ENCODE measurements at regions not wholly inside any gene's neighbourhood (a gene's known extent, or its start where the extent isn't known, plus 50 kb on each side); places are given as distances from the start of the nearest gene placed in this dataset.

DNA sequence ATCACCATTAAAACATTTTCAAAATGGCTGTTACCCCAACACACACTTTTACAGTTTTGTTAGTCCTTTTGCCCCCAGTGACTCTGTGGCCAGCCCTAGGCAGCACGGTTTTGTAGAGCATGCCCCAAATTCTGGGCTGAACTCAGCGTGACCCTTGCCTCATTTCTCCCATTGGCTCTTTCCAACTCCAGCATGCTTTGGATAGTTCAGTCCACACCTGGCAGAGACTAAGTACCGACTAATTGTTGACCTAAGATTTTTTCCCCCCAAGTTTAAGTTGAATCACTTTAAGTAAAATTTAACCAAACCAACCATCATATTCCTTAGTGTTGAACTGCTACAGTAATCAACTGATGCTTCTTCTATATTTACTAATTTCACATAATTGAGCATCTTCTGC lies 62.4 kb upstream of the LRRC8B start (continued):
- TF ChIP-seq, protein P1, sequence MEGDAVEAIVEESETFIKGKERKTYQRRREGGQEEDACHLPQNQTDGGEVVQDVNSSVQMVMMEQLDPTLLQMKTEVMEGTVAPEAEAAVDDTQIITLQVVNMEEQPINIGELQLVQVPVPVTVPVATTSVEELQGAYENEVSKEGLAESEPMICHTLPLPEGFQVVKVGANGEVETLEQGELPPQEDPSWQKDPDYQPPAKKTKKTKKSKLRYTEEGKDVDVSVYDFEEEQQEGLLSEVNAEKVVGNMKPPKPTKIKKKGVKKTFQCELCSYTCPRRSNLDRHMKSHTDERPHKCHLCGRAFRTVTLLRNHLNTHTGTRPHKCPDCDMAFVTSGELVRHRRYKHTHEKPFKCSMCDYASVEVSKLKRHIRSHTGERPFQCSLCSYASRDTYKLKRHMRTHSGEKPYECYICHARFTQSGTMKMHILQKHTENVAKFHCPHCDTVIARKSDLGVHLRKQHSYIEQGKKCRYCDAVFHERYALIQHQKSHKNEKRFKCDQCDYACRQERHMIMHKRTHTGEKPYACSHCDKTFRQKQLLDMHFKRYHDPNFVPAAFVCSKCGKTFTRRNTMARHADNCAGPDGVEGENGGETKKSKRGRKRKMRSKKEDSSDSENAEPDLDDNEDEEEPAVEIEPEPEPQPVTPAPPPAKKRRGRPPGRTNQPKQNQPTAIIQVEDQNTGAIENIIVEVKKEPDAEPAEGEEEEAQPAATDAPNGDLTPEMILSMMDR (conservative IDR thresholded peaks at IDR 0.05; ENCODE audit: low read depth in 2 of 2) = no peak
- no peak for TF ChIP-seq POLR2AphosphoS5 (IDR thresholded peaks at IDR 0.05; ENCODE audit: low read depth)
- TF ChIP-seq, protein P2, sequence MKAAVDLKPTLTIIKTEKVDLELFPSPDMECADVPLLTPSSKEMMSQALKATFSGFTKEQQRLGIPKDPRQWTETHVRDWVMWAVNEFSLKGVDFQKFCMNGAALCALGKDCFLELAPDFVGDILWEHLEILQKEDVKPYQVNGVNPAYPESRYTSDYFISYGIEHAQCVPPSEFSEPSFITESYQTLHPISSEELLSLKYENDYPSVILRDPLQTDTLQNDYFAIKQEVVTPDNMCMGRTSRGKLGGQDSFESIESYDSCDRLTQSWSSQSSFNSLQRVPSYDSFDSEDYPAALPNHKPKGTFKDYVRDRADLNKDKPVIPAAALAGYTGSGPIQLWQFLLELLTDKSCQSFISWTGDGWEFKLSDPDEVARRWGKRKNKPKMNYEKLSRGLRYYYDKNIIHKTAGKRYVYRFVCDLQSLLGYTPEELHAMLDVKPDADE (IDR thresholded peaks at IDR 0.05) = no peak

DNA sequence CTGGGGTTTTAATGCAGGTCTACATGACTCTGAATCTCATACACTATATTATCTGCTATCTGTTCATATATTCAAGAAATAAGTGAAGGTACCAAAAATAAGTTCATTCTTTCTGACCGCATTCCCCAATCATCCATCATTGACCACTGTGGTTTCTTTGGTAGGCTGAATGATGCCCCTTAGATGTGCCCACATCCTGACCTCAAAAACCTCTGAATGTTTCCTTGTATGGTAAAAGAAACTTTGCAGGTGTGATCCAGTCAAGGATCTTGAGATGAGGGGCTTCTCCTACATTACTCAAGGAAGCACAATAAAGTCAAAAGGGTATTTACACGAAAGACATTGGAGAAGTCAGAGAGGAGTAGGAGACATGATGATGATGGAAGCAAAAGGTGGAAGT lies 60.6 kb upstream of the LRRC8B start:
- Mint-ChIP-seq H3K27me3 (ENCODE audit: insufficient read depth, low read depth, poor library complexity) (peaks cover 1% of the 10 kb centered on the region), H3K9me3 (no peaks in the 10 kb centered on the region), H3K4me3 (no peak overlapping the region), H3K36me3 (ENCODE audit: low read depth) (no peaks in the 10 kb centered on the region), H3K4me1 (no peaks in the 10 kb centered on the region), H3K27ac (no peak overlapping the region)
- Histone ChIP-seq H3K4me3 (no peak overlapping the region), H4K20me1 (replicated peaks; ENCODE audit: insufficient read depth) (no peaks in the 10 kb centered on the region), H3K79me2 (replicated peaks; ENCODE audit: insufficient read depth) (no peaks in the 10 kb centered on the region), H3K9me2 (ENCODE audit: insufficient read depth) (no peaks in the 10 kb centered on the region), H3K4me2 (no peak overlapping the region), H3K4me1 (ENCODE audit: insufficient read depth) (no peaks in the 10 kb centered on the region), H3K27ac (ENCODE audit: low read depth) (no peak overlapping the region), H3F3A (replicated peaks; ENCODE audit: low read depth) (no peaks in the 10 kb centered on the region), H2AFZ (no peak overlapping the region), H3K27me3 (ENCODE audit: insufficient read depth) (no peaks in the 10 kb centered on the region), H3K36me3 (ENCODE audit: insufficient read depth) (no peaks in the 10 kb centered on the region)
- DNase-seq (ENCODE audit: low spot score) (no peak), ATAC-seq (no peak)
- TF ChIP-seq ZNF331 (CRISPR knock-in tag; IDR thresholded peaks at IDR 0.05; ENCODE audit: low read depth) = no peak
- TF ChIP-seq STAT1 (IDR thresholded peaks at IDR 0.05; ENCODE audit: unreplicated experiment) = no peak
- TF ChIP-seq, protein P1 (conservative IDR thresholded peaks at IDR 0.05; ENCODE audit: low read depth in 2 of 2) = no peak
- TF ChIP-seq, protein P3, sequence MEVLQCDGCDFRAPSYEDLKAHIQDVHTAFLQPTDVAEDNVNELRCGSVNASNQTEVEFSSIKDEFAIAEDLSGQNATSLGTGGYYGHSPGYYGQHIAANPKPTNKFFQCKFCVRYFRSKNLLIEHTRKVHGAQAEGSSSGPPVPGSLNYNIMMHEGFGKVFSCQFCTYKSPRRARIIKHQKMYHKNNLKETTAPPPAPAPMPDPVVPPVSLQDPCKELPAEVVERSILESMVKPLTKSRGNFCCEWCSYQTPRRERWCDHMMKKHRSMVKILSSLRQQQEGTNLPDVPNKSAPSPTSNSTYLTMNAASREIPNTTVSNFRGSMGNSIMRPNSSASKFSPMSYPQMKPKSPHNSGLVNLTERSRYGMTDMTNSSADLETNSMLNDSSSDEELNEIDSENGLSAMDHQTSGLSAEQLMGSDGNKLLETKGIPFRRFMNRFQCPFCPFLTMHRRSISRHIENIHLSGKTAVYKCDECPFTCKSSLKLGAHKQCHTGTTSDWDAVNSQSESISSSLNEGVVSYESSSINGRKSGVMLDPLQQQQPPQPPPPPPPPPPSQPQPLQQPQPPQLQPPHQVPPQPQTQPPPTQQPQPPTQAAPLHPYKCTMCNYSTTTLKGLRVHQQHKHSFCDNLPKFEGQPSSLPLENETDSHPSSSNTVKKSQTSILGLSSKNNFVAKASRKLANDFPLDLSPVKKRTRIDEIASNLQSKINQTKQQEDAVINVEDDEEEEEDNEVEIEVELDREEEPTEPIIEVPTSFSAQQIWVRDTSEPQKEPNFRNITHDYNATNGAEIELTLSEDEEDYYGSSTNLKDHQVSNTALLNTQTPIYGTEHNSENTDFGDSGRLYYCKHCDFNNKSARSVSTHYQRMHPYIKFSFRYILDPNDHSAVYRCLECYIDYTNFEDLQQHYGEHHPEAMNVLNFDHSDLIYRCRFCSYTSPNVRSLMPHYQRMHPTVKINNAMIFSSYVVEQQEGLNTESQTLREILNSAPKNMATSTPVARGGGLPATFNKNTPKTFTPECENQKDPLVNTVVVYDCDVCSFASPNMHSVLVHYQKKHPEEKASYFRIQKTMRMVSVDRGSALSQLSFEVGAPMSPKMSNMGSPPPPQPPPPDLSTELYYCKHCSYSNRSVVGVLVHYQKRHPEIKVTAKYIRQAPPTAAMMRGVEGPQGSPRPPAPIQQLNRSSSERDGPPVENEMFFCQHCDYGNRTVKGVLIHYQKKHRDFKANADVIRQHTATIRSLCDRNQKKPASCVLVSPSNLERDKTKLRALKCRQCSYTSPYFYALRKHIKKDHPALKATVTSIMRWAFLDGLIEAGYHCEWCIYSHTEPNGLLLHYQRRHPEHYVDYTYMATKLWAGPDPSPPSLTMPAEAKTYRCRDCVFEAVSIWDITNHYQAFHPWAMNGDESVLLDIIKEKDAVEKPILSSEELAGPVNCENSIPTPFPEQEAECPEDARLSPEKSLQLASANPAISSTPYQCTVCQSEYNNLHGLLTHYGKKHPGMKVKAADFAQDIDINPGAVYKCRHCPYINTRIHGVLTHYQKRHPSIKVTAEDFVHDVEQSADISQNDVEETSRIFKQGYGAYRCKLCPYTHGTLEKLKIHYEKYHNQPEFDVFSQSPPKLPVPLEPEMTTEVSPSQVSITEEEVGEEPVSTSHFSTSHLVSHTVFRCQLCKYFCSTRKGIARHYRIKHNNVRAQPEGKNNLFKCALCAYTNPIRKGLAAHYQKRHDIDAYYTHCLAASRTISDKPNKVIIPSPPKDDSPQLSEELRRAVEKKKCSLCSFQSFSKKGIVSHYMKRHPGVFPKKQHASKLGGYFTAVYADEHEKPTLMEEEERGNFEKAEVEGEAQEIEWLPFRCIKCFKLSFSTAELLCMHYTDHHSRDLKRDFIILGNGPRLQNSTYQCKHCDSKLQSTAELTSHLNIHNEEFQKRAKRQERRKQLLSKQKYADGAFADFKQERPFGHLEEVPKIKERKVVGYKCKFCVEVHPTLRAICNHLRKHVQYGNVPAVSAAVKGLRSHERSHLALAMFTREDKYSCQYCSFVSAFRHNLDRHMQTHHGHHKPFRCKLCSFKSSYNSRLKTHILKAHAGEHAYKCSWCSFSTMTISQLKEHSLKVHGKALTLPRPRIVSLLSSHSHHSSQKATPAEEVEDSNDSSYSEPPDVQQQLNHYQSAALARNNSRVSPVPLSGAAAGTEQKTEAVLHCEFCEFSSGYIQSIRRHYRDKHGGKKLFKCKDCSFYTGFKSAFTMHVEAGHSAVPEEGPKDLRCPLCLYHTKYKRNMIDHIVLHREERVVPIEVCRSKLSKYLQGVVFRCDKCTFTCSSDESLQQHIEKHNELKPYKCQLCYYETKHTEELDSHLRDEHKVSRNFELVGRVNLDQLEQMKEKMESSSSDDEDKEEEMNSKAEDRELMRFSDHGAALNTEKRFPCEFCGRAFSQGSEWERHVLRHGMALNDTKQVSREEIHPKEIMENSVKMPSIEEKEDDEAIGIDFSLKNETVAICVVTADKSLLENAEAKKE (CRISPR knock-in tag; IDR thresholded peaks at IDR 0.05) = no peak
- TF ChIP-seq EZH2 (IDR thresholded peaks at IDR 0.05; ENCODE audit: low read depth, unreplicated experiment) = no peak
- no peak for TF ChIP-seq NANOG (IDR thresholded peaks at IDR 0.05; ENCODE audit: borderline replicate concordance)
- TF ChIP-seq POLR2AphosphoS5 (IDR thresholded peaks at IDR 0.05; ENCODE audit: low read depth) = no peak
- TF ChIP-seq CREB1 (CRISPR knock-in tag; IDR thresholded peaks at IDR 0.05; ENCODE audit: low read depth) = no peak
- TF ChIP-seq, protein P4, sequence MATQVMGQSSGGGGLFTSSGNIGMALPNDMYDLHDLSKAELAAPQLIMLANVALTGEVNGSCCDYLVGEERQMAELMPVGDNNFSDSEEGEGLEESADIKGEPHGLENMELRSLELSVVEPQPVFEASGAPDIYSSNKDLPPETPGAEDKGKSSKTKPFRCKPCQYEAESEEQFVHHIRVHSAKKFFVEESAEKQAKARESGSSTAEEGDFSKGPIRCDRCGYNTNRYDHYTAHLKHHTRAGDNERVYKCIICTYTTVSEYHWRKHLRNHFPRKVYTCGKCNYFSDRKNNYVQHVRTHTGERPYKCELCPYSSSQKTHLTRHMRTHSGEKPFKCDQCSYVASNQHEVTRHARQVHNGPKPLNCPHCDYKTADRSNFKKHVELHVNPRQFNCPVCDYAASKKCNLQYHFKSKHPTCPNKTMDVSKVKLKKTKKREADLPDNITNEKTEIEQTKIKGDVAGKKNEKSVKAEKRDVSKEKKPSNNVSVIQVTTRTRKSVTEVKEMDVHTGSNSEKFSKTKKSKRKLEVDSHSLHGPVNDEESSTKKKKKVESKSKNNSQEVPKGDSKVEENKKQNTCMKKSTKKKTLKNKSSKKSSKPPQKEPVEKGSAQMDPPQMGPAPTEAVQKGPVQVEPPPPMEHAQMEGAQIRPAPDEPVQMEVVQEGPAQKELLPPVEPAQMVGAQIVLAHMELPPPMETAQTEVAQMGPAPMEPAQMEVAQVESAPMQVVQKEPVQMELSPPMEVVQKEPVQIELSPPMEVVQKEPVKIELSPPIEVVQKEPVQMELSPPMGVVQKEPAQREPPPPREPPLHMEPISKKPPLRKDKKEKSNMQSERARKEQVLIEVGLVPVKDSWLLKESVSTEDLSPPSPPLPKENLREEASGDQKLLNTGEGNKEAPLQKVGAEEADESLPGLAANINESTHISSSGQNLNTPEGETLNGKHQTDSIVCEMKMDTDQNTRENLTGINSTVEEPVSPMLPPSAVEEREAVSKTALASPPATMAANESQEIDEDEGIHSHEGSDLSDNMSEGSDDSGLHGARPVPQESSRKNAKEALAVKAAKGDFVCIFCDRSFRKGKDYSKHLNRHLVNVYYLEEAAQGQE (IDR thresholded peaks at IDR 0.05; ENCODE audit: unreplicated experiment) = no peak

Data from GM23338 (cell line).